Panc1 (cell line): ENCODE measurements at regions not wholly inside any gene's neighbourhood (a gene's known extent, or its start where the extent isn't known, plus 50 kb on each side); places are given as distances from the start of the nearest gene placed in this dataset.

Source experiments
- ATAC-seq: fragments of 200-7000 bp; cut with Tn5 transposase; 2 replicates; pipeline ENCODE4 v1.9.1; 2020; ENCODE audit warnings: mild to moderate bottlenecking, moderate library complexity
- BruUV-seq: library from RNA; stranded (reverse); fragments of 400-500 nt; replicated peaks from 2 replicates; lab custom pipeline; 2021; lab: Mats Ljungman, UMichigan
- CTCF ChIA-PET: fragments of 300-600 bp; sonication (Branson Sonifier 250); formaldehyde crosslinking; loops from one replicate; lab custom pipeline; 2022; ENCODE audit warnings: antibody characterized with exemption; lab: Charles Lee
- POLR2A ChIA-PET: fragments of 300-600 bp; sonication (Branson Sonifier 250); formaldehyde crosslinking; loops from one replicate; lab custom pipeline; 2022; ENCODE audit warnings: antibody characterized with exemption; lab: Charles Lee
- DNase-seq: peaks from one replicate; pipeline ENCODE4 v3.0.0-alpha.2; 2010; ENCODE audit warnings: low read depth, low spot score
- H3K27ac ChIP-seq: 2 replicates; pipeline ENCODE4 v1.5.1; 2011; ENCODE audit warnings: mild to moderate bottlenecking, low read length, inconsistent platforms
- H3K27me3 ChIP-seq: fragments of 200-500 bp; sonication (Bioruptor generic); 2 replicates; pipeline ENCODE4 v1.6.0; 2014; ENCODE audit warnings: low read length, inconsistent platforms; ENCODE audit not compliant: control insufficient read depth, insufficient read depth
- H3K36me3 ChIP-seq: fragments of 200-500 bp; sonication (Bioruptor generic); 2 replicates; pipeline ENCODE4 v1.5.1; 2014; ENCODE audit warnings: inconsistent platforms, mild to moderate bottlenecking, low read length, moderate library complexity; ENCODE audit not compliant: control insufficient read depth, insufficient read depth
- H3K4me1 ChIP-seq: 2 replicates; pipeline ENCODE4 v1.5.1; 2011; ENCODE audit warnings: inconsistent platforms, mild to moderate bottlenecking, low read length, moderate library complexity; ENCODE audit not compliant: control insufficient read depth, insufficient read depth
- H3K4me3 ChIP-seq, 2 experiments: 2 replicates each; pipeline ENCODE4 v1.5.1; 2011 to 2012; ENCODE audit warnings: low read depth in 2 of 2, low read length in 2 of 2, mild to moderate bottlenecking in 2 of 2, inconsistent platforms in 1 of 2, moderate library complexity in 1 of 2
- H3K9me3 ChIP-seq: fragments of 200-500 bp; sonication (Bioruptor generic); 2 replicates; pipeline ENCODE4 v1.5.1; 2014; ENCODE audit warnings: low read depth, mild to moderate bottlenecking, inconsistent platforms, low read length, moderate library complexity; ENCODE audit not compliant: control insufficient read depth, insufficient read depth
- POLR2AphosphoS5 ChIP-seq: IDR thresholded peaks from 2 replicates; pipeline ENCODE4 v1.6.1; 2012; ENCODE audit warnings: mild to moderate bottlenecking, low read depth, low read length, moderate library complexity
- SIN3A ChIP-seq: IDR thresholded peaks from 2 replicates; pipeline ENCODE4 v1.6.1; 2012; ENCODE audit warnings: low read depth, mild to moderate bottlenecking, low read length, moderate library complexity, borderline replicate concordance; ENCODE audit not compliant: insufficient read depth
- TCF7L2 ChIP-seq: IDR thresholded peaks from 2 replicates; pipeline ENCODE4 v1.6.1; 2011; ENCODE audit warnings: mild to moderate bottlenecking, low read depth, low read length, inconsistent platforms
- in situ Hi-C: cut with HindIII; loops from 2 replicates; pipeline ENCODE4 v1.10.0; 2016; ENCODE audit warnings: low sequenced_read_pairs, low pct_unique_long_range_greater_than_20kb
- intact Hi-C: fragments of 100-400 bp; cut with micrococcal nuclease; formaldehyde crosslinking; loops from one replicate; pipeline ENCODE4 v1.10.0; 2022; ENCODE audit not compliant: unreplicated experiment
- TF ChIP-seq, protein P1 (sequence below), 2 experiments: IDR thresholded peaks; 2 replicates each; pipeline ENCODE4 v1.6.1; 2011 to 2012; ENCODE audit warnings: low read depth in 2 of 2, control low read depth in 1 of 2, low read length in 1 of 2, mild to moderate bottlenecking in 1 of 2, moderate library complexity in 1 of 2; ENCODE audit not compliant: insufficient read depth in 1 of 2
- TF ChIP-seq, protein P2 (sequence below): fragments of 450-650 bp; IDR thresholded peaks from 2 replicates; pipeline ENCODE4 v1.5.1; 2017; ENCODE audit warnings: mild to moderate bottlenecking

GRCh38 chr11:70503468-70504221 is 105.3 kb downstream of the CTTN start:
- CTCF ChIA-PET = interaction anchor here (0.5 to 1.0 kb wide), 6 partner anchors 8 to 1996 kb away, joined by 3 to 5 read pairs (median 3); no protein-coding TSS in a partner anchor
- DNase-seq (no peak), ATAC-seq (peak; percentile 76)
- intact Hi-C loops (no loop called here), in situ Hi-C loops (no loop called here)
- POLR2A ChIA-PET = no interaction called here
- BruUV-seq = no TSS peak
- Histone ChIP-seq H3K27ac (no peak overlapping the region), H3K4me3 (no peak overlapping the region), H3K4me1 (no peaks in the 10 kb centered on the region), H3K9me3 (no peaks in the 10 kb centered on the region), H3K36me3 (no peaks in the 10 kb centered on the region), H3K27me3 (no peaks in the 10 kb centered on the region)
- TF ChIP-seq TCF7L2 (no peak), SIN3A (no peak), POLR2AphosphoS5 (no peak)
- TF ChIP-seq, protein P1, sequence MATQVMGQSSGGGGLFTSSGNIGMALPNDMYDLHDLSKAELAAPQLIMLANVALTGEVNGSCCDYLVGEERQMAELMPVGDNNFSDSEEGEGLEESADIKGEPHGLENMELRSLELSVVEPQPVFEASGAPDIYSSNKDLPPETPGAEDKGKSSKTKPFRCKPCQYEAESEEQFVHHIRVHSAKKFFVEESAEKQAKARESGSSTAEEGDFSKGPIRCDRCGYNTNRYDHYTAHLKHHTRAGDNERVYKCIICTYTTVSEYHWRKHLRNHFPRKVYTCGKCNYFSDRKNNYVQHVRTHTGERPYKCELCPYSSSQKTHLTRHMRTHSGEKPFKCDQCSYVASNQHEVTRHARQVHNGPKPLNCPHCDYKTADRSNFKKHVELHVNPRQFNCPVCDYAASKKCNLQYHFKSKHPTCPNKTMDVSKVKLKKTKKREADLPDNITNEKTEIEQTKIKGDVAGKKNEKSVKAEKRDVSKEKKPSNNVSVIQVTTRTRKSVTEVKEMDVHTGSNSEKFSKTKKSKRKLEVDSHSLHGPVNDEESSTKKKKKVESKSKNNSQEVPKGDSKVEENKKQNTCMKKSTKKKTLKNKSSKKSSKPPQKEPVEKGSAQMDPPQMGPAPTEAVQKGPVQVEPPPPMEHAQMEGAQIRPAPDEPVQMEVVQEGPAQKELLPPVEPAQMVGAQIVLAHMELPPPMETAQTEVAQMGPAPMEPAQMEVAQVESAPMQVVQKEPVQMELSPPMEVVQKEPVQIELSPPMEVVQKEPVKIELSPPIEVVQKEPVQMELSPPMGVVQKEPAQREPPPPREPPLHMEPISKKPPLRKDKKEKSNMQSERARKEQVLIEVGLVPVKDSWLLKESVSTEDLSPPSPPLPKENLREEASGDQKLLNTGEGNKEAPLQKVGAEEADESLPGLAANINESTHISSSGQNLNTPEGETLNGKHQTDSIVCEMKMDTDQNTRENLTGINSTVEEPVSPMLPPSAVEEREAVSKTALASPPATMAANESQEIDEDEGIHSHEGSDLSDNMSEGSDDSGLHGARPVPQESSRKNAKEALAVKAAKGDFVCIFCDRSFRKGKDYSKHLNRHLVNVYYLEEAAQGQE (IDR thresholded peaks at IDR 0.05; ENCODE audit: insufficient read depth in 1 of 2, low read depth in 2 of 2, low read length in 1 of 2) = no peak
- TF ChIP-seq, protein P2, sequence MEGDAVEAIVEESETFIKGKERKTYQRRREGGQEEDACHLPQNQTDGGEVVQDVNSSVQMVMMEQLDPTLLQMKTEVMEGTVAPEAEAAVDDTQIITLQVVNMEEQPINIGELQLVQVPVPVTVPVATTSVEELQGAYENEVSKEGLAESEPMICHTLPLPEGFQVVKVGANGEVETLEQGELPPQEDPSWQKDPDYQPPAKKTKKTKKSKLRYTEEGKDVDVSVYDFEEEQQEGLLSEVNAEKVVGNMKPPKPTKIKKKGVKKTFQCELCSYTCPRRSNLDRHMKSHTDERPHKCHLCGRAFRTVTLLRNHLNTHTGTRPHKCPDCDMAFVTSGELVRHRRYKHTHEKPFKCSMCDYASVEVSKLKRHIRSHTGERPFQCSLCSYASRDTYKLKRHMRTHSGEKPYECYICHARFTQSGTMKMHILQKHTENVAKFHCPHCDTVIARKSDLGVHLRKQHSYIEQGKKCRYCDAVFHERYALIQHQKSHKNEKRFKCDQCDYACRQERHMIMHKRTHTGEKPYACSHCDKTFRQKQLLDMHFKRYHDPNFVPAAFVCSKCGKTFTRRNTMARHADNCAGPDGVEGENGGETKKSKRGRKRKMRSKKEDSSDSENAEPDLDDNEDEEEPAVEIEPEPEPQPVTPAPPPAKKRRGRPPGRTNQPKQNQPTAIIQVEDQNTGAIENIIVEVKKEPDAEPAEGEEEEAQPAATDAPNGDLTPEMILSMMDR = no peak; the same call in 1 of the 2 replicates

DNA sequence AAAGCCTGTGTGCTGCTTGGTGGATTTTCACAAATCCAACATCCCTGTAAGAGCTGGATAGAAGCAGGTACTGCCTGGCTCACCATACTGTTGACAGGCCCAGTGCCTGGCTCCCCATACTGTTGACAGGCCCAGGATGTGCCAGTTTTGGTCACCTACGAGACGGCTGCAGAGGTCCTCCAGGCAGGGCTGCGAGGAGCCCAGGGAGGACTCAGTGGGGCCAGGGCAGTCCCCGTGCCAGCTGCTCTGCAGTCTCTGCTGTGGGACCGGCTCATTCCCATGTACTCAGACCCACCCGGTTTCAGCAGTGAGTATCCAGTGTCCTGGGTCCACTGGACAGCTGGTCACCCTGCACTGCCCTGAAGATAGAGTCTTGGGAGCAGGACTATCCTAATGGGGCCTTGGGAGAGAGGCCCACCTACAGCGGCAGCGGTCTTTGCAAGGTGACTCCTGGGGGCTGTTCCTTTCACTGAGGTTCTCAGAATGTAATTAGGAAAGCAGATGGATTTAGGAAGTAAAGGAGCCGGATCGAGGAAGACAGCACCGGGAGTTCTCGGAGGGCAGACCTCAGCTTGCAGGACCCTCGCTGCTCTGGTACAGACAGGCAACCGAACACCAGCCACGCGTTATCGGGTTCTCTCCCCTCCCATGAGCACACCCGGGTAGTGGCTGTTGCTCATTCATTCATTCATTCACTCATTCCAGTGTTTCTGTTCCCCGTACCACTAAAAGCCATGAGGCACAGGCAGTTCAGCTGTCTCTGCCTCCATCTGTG is 106.1 kb downstream of the CTTN start:
- intact Hi-C loops = no loop called here
- in situ Hi-C loops = no loop called here
- POLR2A ChIA-PET = no interaction called here
- CTCF ChIA-PET = interaction anchor here (0.5 to 1.0 kb wide), 4 partner anchors 9 to 1995 kb away, joined by 3 to 5 read pairs (median 4); no protein-coding TSS in a partner anchor
- Histone ChIP-seq H3K4me1 (no peaks in the 10 kb centered on the region), H3K9me3 (no peaks in the 10 kb centered on the region), H3K36me3 (no peaks in the 10 kb centered on the region), H3K27me3 (no peaks in the 10 kb centered on the region), H3K4me3 (no peak overlapping the region), H3K27ac (no peak overlapping the region)
- no TSS peak for BruUV-seq
- TF ChIP-seq SIN3A (no peak), POLR2AphosphoS5 (no peak), TCF7L2 (no peak)
- TF ChIP-seq, protein P2 = no peak
- TF ChIP-seq, protein P1 (IDR thresholded peaks at IDR 0.05; ENCODE audit: insufficient read depth in 1 of 2, low read depth in 2 of 2, low read length in 1 of 2) = no peak
- ATAC-seq (peak; percentile 4; the same call in 1 of the 2 replicates), DNase-seq (no peak)
